ENCODE measurements at regions not wholly inside any gene's neighbourhood (a gene's known extent, or its start where the extent isn't known, plus 50 kb on each side); places are given as distances from the start of the nearest gene placed in this dataset.

DNA sequence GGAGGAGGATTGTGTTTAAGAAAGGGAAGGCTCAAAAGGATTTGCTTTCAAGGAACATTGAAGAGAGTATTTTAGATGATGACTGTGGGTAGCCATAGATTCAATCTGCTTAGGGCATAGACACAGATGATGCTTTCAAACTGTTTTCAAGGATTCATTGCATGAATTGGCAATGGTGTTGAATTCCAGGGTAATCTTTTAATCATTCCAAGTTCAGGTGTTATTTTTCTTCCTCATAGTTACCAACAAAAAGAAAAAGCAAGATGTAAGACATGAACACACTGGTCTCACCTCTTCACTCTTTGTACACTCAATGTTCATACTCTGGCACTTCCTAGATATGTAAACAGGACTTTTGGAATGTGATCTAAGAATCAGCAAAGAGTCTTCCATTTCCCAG, 167.0 kb upstream of the RHOBTB1 start:
- no peak for DNase-seq (ENCODE audit: low read depth)
- TF ChIP-seq, protein P1, sequence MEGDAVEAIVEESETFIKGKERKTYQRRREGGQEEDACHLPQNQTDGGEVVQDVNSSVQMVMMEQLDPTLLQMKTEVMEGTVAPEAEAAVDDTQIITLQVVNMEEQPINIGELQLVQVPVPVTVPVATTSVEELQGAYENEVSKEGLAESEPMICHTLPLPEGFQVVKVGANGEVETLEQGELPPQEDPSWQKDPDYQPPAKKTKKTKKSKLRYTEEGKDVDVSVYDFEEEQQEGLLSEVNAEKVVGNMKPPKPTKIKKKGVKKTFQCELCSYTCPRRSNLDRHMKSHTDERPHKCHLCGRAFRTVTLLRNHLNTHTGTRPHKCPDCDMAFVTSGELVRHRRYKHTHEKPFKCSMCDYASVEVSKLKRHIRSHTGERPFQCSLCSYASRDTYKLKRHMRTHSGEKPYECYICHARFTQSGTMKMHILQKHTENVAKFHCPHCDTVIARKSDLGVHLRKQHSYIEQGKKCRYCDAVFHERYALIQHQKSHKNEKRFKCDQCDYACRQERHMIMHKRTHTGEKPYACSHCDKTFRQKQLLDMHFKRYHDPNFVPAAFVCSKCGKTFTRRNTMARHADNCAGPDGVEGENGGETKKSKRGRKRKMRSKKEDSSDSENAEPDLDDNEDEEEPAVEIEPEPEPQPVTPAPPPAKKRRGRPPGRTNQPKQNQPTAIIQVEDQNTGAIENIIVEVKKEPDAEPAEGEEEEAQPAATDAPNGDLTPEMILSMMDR (conservative IDR thresholded peaks at IDR 0.05; ENCODE audit: control insufficient read depth, insufficient read depth, low read depth, low read length): no peak

DNA sequence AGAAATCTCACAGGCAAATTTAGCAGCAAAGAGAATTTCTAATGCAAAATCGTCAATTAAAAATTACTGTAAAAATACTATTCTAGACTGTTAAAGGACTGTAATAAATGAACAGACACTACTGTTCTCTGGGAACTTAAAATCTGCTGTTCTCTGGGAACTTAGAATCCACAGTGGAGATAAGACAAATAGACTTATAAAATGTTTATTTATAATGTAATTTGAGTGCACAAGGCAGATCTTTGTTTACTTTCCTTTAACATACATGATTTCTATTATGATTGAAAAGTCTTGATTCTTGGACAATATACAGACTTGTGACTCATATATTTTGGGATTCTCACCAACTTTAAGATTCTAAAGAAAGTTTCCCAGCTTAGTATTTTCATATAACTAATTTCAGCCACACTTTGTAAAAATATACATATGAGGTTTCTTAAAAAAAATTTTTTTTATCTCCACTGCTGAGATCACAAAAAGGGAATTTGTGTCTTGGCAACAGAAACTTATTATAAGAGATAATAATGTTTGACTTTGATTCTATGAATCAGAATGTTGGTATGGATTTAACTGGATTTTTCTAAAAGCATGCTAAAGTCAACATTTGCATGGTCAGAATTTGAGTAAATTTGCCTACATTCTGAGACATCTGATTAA, 166.3 kb upstream of the RHOBTB1 start:
- DNase-seq (ENCODE audit: low read depth): no peak
- no peak overlapping the region for H3K4me3 ChIP-seq (ENCODE audit: control insufficient read depth, low read depth, low read length)
- TF ChIP-seq, protein P1 (conservative IDR thresholded peaks at IDR 0.05; ENCODE audit: control insufficient read depth, insufficient read depth, low read depth, low read length): no peak

More for the DNA sequence above, 167.0 kb upstream of the RHOBTB1 start:
- no peak overlapping the region for H3K4me3 ChIP-seq (ENCODE audit: control insufficient read depth, low read depth, low read length)

DNA sequence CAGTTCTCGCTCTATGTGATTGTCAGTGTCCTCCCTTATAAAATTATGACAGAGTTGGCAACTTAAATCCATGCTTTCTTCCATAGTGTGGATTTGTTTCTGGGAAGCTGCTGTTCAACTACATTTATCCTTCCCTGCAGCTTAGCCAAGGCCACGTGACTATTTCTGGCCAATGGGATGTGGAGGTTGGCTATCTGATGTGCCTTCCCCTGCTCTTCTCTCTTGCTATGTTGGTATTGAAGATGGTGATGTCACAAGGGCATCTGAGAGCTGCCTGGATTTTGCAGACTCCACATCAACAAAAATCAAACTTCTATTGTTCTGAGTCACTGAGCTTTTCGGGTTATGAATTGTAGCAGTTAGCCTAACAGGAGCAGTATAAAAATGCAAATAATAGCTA, 164.9 kb upstream of the RHOBTB1 start:
- no peak overlapping the region for H3K4me3 ChIP-seq (ENCODE audit: control insufficient read depth, low read depth, low read length)
- TF ChIP-seq, protein P1 (conservative IDR thresholded peaks at IDR 0.05; ENCODE audit: control insufficient read depth, insufficient read depth, low read depth, low read length): no peak
- DNase-seq (ENCODE audit: low read depth): no peak

DNA sequence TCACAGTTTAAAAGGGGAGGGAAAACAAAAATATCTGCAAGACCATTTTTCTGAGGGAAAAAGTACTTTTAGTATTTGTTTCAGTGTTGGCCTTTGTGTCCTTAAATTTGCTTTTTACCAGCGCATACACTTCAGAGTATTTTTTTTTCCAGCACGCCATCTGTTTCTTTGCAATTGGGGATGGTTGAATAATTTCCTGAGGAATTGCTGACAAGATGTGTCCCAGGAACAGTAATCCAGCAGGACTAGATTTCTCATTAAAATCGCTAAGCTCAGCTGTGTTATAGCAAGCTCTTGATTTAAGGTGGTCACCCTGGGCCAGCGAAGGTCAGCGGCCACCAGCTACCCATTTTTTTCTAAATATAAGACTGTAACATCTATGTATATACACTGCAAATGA, 156.9 kb upstream of the RHOBTB1 start:
- H3K4me3 ChIP-seq (ENCODE audit: control insufficient read depth, low read depth, low read length): no peak overlapping the region
- TF ChIP-seq, protein P1 (conservative IDR thresholded peaks at IDR 0.05; ENCODE audit: control insufficient read depth, insufficient read depth, low read depth, low read length): no peak
- no peak for DNase-seq (ENCODE audit: low read depth)

DNA sequence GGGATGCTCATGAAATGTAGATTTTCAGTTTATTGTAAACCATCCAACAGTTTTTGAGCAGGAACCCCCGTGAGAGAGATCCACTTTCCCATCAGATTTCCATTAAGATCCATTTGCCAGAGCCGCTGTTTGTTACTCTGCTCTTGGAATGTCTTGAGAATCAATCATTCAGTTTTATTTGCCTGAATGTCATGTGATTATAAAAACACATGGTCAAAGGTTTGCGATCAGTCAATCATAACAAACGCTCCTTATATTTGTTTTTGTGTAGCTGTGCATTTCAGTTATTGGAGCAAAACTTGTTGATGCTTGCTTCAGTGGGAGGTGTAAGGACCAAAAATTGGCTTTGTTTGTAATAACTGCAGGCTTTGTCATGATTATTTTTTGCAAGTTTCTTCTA, 155.8 kb upstream of the RHOBTB1 start:
- TF ChIP-seq, protein P1 (conservative IDR thresholded peaks at IDR 0.05; ENCODE audit: control insufficient read depth, insufficient read depth, low read depth, low read length): no peak
- H3K4me3 ChIP-seq (ENCODE audit: control insufficient read depth, low read depth, low read length): no peak overlapping the region
- no peak for DNase-seq (ENCODE audit: low read depth)

DNA sequence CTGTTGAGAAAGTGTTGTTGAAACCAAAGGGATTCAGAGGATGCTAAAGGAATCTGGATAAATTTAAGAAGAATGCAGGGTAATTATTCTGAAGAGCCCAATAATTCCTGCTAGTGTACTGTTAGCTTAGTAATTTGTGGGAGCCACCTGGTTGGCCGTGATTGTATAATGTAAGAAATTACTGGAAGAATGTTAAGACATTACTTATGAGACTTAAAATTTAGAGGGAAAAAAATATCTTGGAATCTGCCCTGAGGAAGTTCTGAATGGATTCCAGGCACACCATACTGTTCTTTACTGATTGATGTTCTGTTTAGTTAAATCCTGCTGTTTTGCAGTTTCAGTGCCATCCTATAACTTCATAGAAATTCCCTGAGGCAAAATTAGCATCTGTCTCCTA, 155.0 kb upstream of the RHOBTB1 start:
- no peak for DNase-seq (ENCODE audit: low read depth)
- TF ChIP-seq, protein P1 (conservative IDR thresholded peaks at IDR 0.05; ENCODE audit: control insufficient read depth, insufficient read depth, low read depth, low read length): no peak
- no peak overlapping the region for H3K4me3 ChIP-seq (ENCODE audit: control insufficient read depth, low read depth, low read length)

DNA sequence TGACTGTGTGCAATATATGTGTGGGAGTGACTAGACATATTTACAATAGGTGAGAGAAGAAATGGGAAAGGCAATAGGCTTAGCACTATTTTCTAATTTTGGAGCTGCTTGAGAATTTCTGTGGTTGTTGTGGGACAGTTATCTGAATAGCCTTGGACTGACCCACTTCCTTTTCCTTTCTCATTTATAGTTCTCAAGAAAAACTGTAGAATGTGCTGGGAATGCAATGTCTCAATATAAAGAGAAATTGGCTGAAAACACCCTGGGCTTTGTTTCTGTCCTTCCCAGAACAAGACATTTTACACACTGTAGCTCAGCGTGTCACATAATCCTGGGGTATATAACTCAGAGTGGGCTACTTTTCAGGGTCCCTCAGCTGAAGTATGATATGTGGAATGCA, 153.0 kb upstream of the RHOBTB1 start:
- TF ChIP-seq, protein P1 (conservative IDR thresholded peaks at IDR 0.05; ENCODE audit: control insufficient read depth, insufficient read depth, low read depth, low read length): no peak
- no peak overlapping the region for H3K4me3 ChIP-seq (ENCODE audit: control insufficient read depth, low read depth, low read length)
- DNase-seq (ENCODE audit: low read depth): no peak

All from fibroblast of mammary gland (primary cell).